Amniotic epithelial cell (primary cell): ENCODE measurements at regions not wholly inside any gene's neighbourhood (a gene's known extent, or its start where the extent isn't known, plus 50 kb on each side); places are given as distances from the start of the nearest gene placed in this dataset.

Source experiments
- DNase-seq: peaks from one replicate; pipeline ENCODE4 v3.0.0-alpha.2; 2010; ENCODE audit warnings: low read depth

- DNase-seq, result no peak
Observed at GRCh38 chr4:180512801-180513475, 1730.3 kb upstream of the TENM3 start.

GRCh38 chr4:180518906-180519305 lies 1724.3 kb upstream of the TENM3 start:
- no peak for DNase-seq

GRCh38 chr4:180521181-180521580 lies 1722.0 kb upstream of the TENM3 start:
- DNase-seq, result no peak

- DNase-seq, result no peak
Observed at GRCh38 chr4:180525523-180526077, 1717.6 kb upstream of the TENM3 start.

GRCh38 chr4:180528003-180528402 lies 1715.2 kb upstream of the TENM3 start:
- no peak for DNase-seq

- no peak for DNase-seq
Observed at GRCh38 chr4:180530787-180531186, 1712.4 kb upstream of the TENM3 start.

GRCh38 chr4:180532691-180533090 lies 1710.5 kb upstream of the TENM3 start:
- DNase-seq, result no peak

- no peak for DNase-seq
Observed at GRCh38 chr4:180538384-180539057, 1704.7 kb upstream of the TENM3 start.

- no peak for DNase-seq
Observed at GRCh38 chr4:180539284-180539683, 1703.9 kb upstream of the TENM3 start.

- no peak for DNase-seq
Observed at GRCh38 chr4:180541678-180542077, 1701.5 kb upstream of the TENM3 start.

- DNase-seq, result peak; percentile 0
Observed at GRCh38 chr4:180542445-180543100, 1700.6 kb upstream of the TENM3 start.

- no peak for DNase-seq
Observed at GRCh38 chr4:180550106-180550505, 1693.1 kb upstream of the TENM3 start.

GRCh38 chr4:180557348-180557747 lies 1685.9 kb upstream of the TENM3 start:
- no peak for DNase-seq

GRCh38 chr4:180557950-180558349 lies 1685.3 kb upstream of the TENM3 start:
- no peak for DNase-seq

- DNase-seq, result no peak
Observed at GRCh38 chr4:180558427-180558826, 1684.8 kb upstream of the TENM3 start.

- no peak for DNase-seq
Observed at GRCh38 chr4:180560896-180561295, 1682.3 kb upstream of the TENM3 start.

GRCh38 chr4:180564026-180564425 lies 1679.2 kb upstream of the TENM3 start:
- DNase-seq, result no peak

- DNase-seq, result no peak
Observed at GRCh38 chr4:180564448-180564847, 1678.8 kb upstream of the TENM3 start.

- DNase-seq, result no peak
Observed at GRCh38 chr4:180565856-180566431, 1677.3 kb upstream of the TENM3 start.

GRCh38 chr4:180566492-180566891 lies 1676.7 kb upstream of the TENM3 start:
- no peak for DNase-seq

- no peak for DNase-seq
Observed at GRCh38 chr4:180567080-180567479, 1676.1 kb upstream of the TENM3 start.

GRCh38 chr4:180571516-180572055 lies 1671.6 kb upstream of the TENM3 start:
- no peak for DNase-seq
